D721Med (cell line): ENCODE measurements at regions not wholly inside any gene's neighbourhood (a gene's known extent, or its start where the extent isn't known, plus 50 kb on each side); places are given as distances from the start of the nearest gene placed in this dataset.

Source experiments
- DNase-seq: peaks from one replicate; pipeline ENCODE4 v3.0.0; 2011; ENCODE audit warnings: low spot score; ENCODE audit not compliant: insufficient read length
- FAIRE-seq: peaks from 2 replicates; lab custom pipeline; 2011; peaks lifted over from hg19 to GRCh38; lab: Jason Lieb, UNC
- CTCF ChIP-seq: IDR thresholded peaks from 2 replicates; pipeline ENCODE4 v1.5.1; 2012; ENCODE audit warnings: mild to moderate bottlenecking, control low read depth; ENCODE audit not compliant: insufficient read depth; ENCODE audit errors: missing control alignments

GRCh38 chr12:83197483-83197914 is 510.8 kb downstream of the TMTC2 start:
- DNase-seq (no peak), FAIRE-seq (no peak)

GRCh38 chr12:83196694-83197350 is 510.1 kb downstream of the TMTC2 start:
- no peak for FAIRE-seq

More at GRCh38 chr12:83197483-83197914, 510.8 kb downstream of the TMTC2 start:
- TF ChIP-seq CTCF: peak; percentile 1

GRCh38 chr12:83190631-83191390 is 504.1 kb downstream of the TMTC2 start:
- no peak for TF ChIP-seq CTCF
- FAIRE-seq (no peak), DNase-seq (no peak)

More at GRCh38 chr12:83196694-83197350, 510.1 kb downstream of the TMTC2 start:
- no peak for DNase-seq
- no peak for TF ChIP-seq CTCF

- FAIRE-seq (peak; percentile 53), DNase-seq (no peak)
- TF ChIP-seq CTCF: no peak
Observed at GRCh38 chr12:83186419-83186818, 499.7 kb downstream of the TMTC2 start.

- no peak for FAIRE-seq
- no peak for TF ChIP-seq CTCF
- DNase-seq: no peak
Observed at GRCh38 chr12:83185241-83185640, 498.5 kb downstream of the TMTC2 start.
